Mesendoderm (in vitro differentiated cells): ENCODE measurements at regions not wholly inside any gene's neighbourhood (a gene's known extent, or its start where the extent isn't known, plus 50 kb on each side); places are given as distances from the start of the nearest gene placed in this dataset.
A peak's percentile ranks its signal among the peaks of the same experiment; 100 is the strongest.

Experiments used
- DNase-seq: peaks from one replicate; pipeline ENCODE4 v3.0.0; 2013
- H2AK5ac ChIP-seq: 2 replicates; pipeline ENCODE4 v1.6.1; 2013; ENCODE audit warnings: low read length, inconsistent platforms
- H2BK120ac ChIP-seq: 2 replicates; pipeline ENCODE4 v1.6.1; 2013; ENCODE audit warnings: low read depth, mild to moderate bottlenecking, low read length, moderate library complexity, mixed read lengths
- H2BK15ac ChIP-seq: replicated peaks from 2 replicates; pipeline ENCODE4 v1.6.1; 2013; ENCODE audit warnings: low read depth, mild to moderate bottlenecking, moderate library complexity
- H2BK5ac ChIP-seq: 2 replicates; pipeline ENCODE4 v1.6.1; 2013; ENCODE audit warnings: low read length, inconsistent platforms
- H3K18ac ChIP-seq: 2 replicates; pipeline ENCODE4 v1.6.1; 2013; ENCODE audit warnings: mild to moderate bottlenecking, low read length, mixed read lengths
- H3K23ac ChIP-seq: one replicate; pipeline ENCODE4 v1.6.1; 2013; ENCODE audit warnings: low read length
- H3K27ac ChIP-seq: 2 replicates; pipeline ENCODE4 v1.5.1; 2013; ENCODE audit warnings: low read depth, mild to moderate bottlenecking, inconsistent platforms, low read length, moderate library complexity
- H3K27me3 ChIP-seq: 2 replicates; pipeline ENCODE4 v1.6.1; 2013; ENCODE audit warnings: low read length, control low read depth, mild to moderate bottlenecking, inconsistent platforms; ENCODE audit not compliant: insufficient read depth, poor library complexity
- H3K36me3 ChIP-seq: 2 replicates; pipeline ENCODE4 v1.6.1; 2013; ENCODE audit warnings: low read length, inconsistent platforms; ENCODE audit not compliant: control insufficient read depth, insufficient read depth
- H3K4ac ChIP-seq: one replicate; pipeline ENCODE4 v1.6.1; 2013; ENCODE audit warnings: low read depth, mild to moderate bottlenecking, low read length, moderate library complexity
- H3K4me1 ChIP-seq: 2 replicates; pipeline ENCODE4 v1.6.1; 2013; ENCODE audit warnings: low read depth, low read length, inconsistent platforms; ENCODE audit not compliant: control insufficient read depth
- H3K4me2 ChIP-seq: 2 replicates; pipeline ENCODE4 v1.6.1; 2013; ENCODE audit warnings: low read length
- H3K4me3 ChIP-seq: 2 replicates; pipeline ENCODE4 v1.5.1; 2013; ENCODE audit warnings: mild to moderate bottlenecking, low read length
- H3K56ac ChIP-seq: one replicate; pipeline ENCODE4 v1.6.1; 2013; ENCODE audit warnings: low read length
- H3K79me1 ChIP-seq: 2 replicates; pipeline ENCODE4 v1.6.1; 2013; ENCODE audit warnings: low read length, inconsistent platforms
- H3K79me2 ChIP-seq: 2 replicates; pipeline ENCODE4 v1.6.1; 2013; ENCODE audit warnings: mild to moderate bottlenecking, low read length; ENCODE audit not compliant: control insufficient read depth, insufficient read depth
- H3K9ac ChIP-seq: 2 replicates; pipeline ENCODE4 v1.6.1; 2013; ENCODE audit warnings: low read length, inconsistent platforms
- H4K5ac ChIP-seq: one replicate; pipeline ENCODE4 v1.6.1; 2013; ENCODE audit warnings: low read length
- H4K8ac ChIP-seq: one replicate; pipeline ENCODE4 v1.6.1; 2013; ENCODE audit warnings: low read depth, mild to moderate bottlenecking, control low read depth, low read length, moderate library complexity
- WGBS: extraction: QIAGEN DNeasy Blood & Tissue Kit; methylation state at CpG from one replicate; pipeline ENCODE4 v1.1.7; 2013; ENCODE audit warnings: low lambda C conversion rate, missing lambda C conversion rate; ENCODE audit not compliant: insufficient coverage; ENCODE audit errors: extremely low coverage; 5-methylcytosine and 5-hydroxymethylcytosine counted together

DNA sequence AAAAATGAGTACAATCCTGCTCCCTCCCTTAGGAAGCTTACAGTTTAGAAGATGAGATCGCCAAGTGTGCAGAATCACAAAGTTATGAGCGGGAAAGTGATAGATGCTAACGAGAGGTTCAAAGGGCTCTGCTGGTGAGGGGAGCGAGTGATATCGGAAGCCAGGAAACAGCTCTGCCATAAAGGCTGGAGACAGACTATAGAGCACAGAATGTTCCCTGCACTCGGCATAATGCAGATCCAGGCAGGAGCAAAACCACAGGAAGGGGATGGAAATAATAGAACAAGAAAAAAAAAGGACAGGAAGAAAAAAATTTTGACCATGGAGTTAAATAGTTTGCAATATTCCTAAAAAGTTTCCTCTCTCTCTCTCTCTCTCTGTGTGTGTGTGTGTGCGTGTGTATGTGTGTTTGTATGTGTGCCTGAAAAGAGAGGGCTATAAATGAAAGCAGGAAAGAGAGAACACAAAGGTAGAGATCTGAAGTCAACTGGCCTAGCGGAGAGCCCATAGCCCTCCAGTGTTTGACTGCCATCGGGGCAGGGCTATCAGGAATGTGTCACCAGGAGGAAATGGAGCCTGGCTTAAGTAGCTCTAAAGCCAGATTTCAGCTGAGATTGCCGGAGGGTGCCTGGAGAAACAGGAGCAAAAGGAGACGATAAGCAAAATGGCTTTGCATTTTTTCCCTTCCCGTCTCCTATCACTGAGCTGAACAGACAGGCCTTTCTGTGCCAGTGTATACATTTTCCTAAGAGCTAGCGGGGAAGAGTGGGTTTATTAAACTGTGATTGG is 175.8 kb upstream of the LYZL1 start:
- Histone ChIP-seq H4K8ac (no peak overlapping the region), H2BK5ac (peak overlapping the region; percentile 95), H3K4me1 (peaks cover 14% of the 10 kb centered on the region), H3K18ac (peak overlapping the region; percentile 75), H3K36me3 (no peaks in the 10 kb centered on the region), H4K5ac (no peak overlapping the region), H3K56ac (peak overlapping the region; percentile 77), H3K9ac (peak overlapping the region; percentile 25), H3K23ac (no peak overlapping the region), H3K27me3 (no peaks in the 10 kb centered on the region), H3K79me2 (no peaks in the 10 kb centered on the region), H2BK15ac (no peak overlapping the region), H2BK120ac (peak overlapping the region; percentile 19), H3K27ac (peak overlapping the region; percentile 81), H3K4me2 (no peak overlapping the region), H3K4ac (peak overlapping the region; percentile 63), H2AK5ac (peak overlapping the region; percentile 7), H3K4me3 (no peak overlapping the region), H3K79me1 (no peaks in the 10 kb centered on the region)
- WGBS = no CpG with 5 or more reads among the region's 13 CpGs
- peak; percentile 96 for DNase-seq

DNA sequence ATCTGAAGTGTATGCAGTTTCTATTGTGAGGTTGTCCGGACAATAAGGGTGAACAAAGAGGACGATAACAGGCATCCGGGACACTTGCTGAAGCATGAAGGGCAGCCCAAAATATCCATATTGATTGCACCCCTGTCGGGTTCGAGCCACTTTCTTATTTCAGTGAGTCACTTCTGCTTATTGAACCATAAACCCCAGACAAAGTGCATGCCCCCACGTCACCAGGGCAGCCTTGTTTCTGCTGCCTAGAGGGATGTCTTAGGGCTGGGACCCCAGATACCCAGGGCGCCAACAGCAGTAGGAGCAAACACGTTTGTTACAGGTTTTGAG is 175.3 kb upstream of the LYZL1 start:
- H3K56ac ChIP-seq = peak overlapping the region; percentile 77
- no peak overlapping the region for H4K5ac ChIP-seq
- H3K23ac ChIP-seq = no peak overlapping the region
- no peak overlapping the region for H3K4me3 ChIP-seq
- H3K27ac ChIP-seq = peak overlapping the region; percentile 81
- no peaks in the 10 kb centered on the region for H3K79me2 ChIP-seq
- H3K4me2 ChIP-seq = no peak overlapping the region
- H2BK5ac ChIP-seq = peak overlapping the region; percentile 95
- H3K4ac ChIP-seq = peak overlapping the region; percentile 63
- peak overlapping the region; percentile 25 for H3K9ac ChIP-seq
- H3K27me3 ChIP-seq = no peaks in the 10 kb centered on the region
- H2BK15ac ChIP-seq = no peak overlapping the region
- peak overlapping the region; percentile 47 for H2AK5ac ChIP-seq
- no peaks in the 10 kb centered on the region for H3K36me3 ChIP-seq
- WGBS = no CpG with 5 or more reads among the region's 8 CpGs
- no peak for DNase-seq
- H3K79me1 ChIP-seq = no peaks in the 10 kb centered on the region
- H3K4me1 ChIP-seq = peaks cover 14% of the 10 kb centered on the region
- no peak overlapping the region for H4K8ac ChIP-seq
- H3K18ac ChIP-seq = peak overlapping the region; percentile 75
- H2BK120ac ChIP-seq = peak overlapping the region; percentile 19

DNA sequence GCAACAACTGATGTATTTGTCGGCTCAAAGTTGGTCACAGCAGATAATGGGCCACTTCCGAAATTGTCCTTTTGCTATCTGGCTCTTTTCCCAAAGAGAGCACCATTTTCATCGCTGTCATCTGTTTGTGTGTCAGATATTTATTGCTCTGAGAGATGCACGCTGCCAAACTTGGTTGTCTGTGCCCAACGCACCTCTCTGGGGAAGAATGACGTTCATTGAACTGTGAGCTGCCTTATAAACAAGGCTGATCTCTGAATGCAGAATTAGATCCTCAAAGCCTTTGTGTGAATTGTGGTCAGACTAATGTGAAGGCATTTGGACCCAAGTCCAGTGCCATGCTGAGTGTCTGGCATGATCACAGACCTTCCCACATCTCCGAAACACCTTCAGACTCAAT is 174.7 kb upstream of the LYZL1 start:
- H3K23ac ChIP-seq = no peak overlapping the region
- no peaks in the 10 kb centered on the region for H3K36me3 ChIP-seq
- H2BK15ac ChIP-seq = peak overlapping the region; percentile 41
- H2BK120ac ChIP-seq = no peak overlapping the region
- H3K27ac ChIP-seq = no peak overlapping the region
- H3K4ac ChIP-seq = peak overlapping the region; percentile 48
- H3K79me1 ChIP-seq = no peaks in the 10 kb centered on the region
- H4K8ac ChIP-seq = no peak overlapping the region
- H4K5ac ChIP-seq = no peak overlapping the region
- no peak for DNase-seq
- peak overlapping the region; percentile 42 for H3K56ac ChIP-seq
- no peak overlapping the region for H3K9ac ChIP-seq
- no peak overlapping the region for H3K18ac ChIP-seq
- no peak overlapping the region for H3K4me2 ChIP-seq
- no peak overlapping the region for H3K4me3 ChIP-seq
- H2BK5ac ChIP-seq = peak overlapping the region; percentile 12
- no peaks in the 10 kb centered on the region for H3K27me3 ChIP-seq
- peaks cover 14% of the 10 kb centered on the region for H3K4me1 ChIP-seq
- WGBS = no CpG with 5 or more reads among the region's 7 CpGs
- no peaks in the 10 kb centered on the region for H3K79me2 ChIP-seq
- H2AK5ac ChIP-seq = peak overlapping the region; percentile 6

DNA sequence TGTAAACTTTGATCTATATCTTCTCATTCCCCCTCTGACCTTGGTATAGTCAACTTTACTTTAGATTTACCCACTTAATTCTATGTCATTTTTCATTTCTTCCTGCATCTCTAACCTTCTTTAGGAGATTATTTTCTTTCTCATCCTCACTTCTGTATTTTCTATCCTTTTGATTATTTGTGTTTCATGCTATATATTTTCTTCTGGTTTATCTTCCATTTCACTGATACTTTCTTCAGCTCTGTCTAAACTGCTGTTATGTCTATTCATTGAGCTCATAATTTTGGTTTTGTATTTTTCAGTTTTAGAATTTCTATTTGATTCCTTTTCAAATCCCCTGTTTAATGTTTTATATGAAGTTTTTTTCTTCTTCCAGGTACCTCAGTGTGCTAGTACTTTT is 171.1 kb upstream of the LYZL1 start:
- H3K4me2 ChIP-seq = no peak overlapping the region
- H3K23ac ChIP-seq = no peak overlapping the region
- H4K8ac ChIP-seq = no peak overlapping the region

DNA sequence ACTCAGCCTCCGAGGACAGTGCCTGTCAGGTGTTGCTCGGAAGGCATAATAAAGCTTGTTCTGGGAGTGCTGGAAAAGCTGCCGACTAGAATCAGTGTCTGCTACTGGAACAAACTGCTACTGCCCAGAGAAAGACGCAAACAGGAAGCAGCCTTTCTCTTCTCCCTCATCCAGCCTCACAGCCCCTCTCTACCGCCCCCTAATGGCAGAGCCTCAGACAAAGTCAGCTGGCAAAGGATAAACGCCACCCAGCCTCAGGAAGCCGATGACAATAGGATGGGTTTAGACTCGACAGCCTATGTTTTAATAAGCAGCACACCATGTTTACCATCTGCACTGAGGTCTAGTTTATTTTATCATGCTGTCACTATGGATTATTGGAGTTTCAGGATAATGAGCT is 169.5 kb upstream of the LYZL1 start:
- no peak overlapping the region for H3K9ac ChIP-seq
- H2AK5ac ChIP-seq = no peak overlapping the region
- H4K8ac ChIP-seq = no peak overlapping the region
- H3K4ac ChIP-seq = no peak overlapping the region
- H3K36me3 ChIP-seq = no peaks in the 10 kb centered on the region
- no peak overlapping the region for H3K4me3 ChIP-seq
- peak; percentile 87 for DNase-seq
- no peaks in the 10 kb centered on the region for H3K79me2 ChIP-seq
- no peak overlapping the region for H3K27ac ChIP-seq
- no peak overlapping the region for H2BK5ac ChIP-seq
- H3K4me2 ChIP-seq = no peak overlapping the region
- H2BK15ac ChIP-seq = no peak overlapping the region
- H3K23ac ChIP-seq = no peak overlapping the region
- no peaks in the 10 kb centered on the region for H3K27me3 ChIP-seq
- H3K56ac ChIP-seq = peak overlapping the region; percentile 54
- no peaks in the 10 kb centered on the region for H3K79me1 ChIP-seq
- H2BK120ac ChIP-seq = no peak overlapping the region
- H3K18ac ChIP-seq = no peak overlapping the region
- WGBS = no CpG with 5 or more reads among the region's 8 CpGs
- no peak overlapping the region for H4K5ac ChIP-seq
- no peaks in the 10 kb centered on the region for H3K4me1 ChIP-seq

More for the DNA sequence above, 171.1 kb upstream of the LYZL1 start:
- H3K4me3 ChIP-seq = no peak overlapping the region
- H3K27ac ChIP-seq = no peak overlapping the region
- no peaks in the 10 kb centered on the region for H3K36me3 ChIP-seq
- H2BK120ac ChIP-seq = no peak overlapping the region
- no peak overlapping the region for H3K18ac ChIP-seq
- H3K56ac ChIP-seq = no peak overlapping the region
- no peaks in the 10 kb centered on the region for H3K79me1 ChIP-seq
- H3K79me2 ChIP-seq = no peaks in the 10 kb centered on the region
- H3K4me1 ChIP-seq = peaks cover 5% of the 10 kb centered on the region
- H2AK5ac ChIP-seq = no peak overlapping the region
- no peak overlapping the region for H4K5ac ChIP-seq
- H3K27me3 ChIP-seq = no peaks in the 10 kb centered on the region
- H3K9ac ChIP-seq = no peak overlapping the region
- DNase-seq = no peak
- H3K4ac ChIP-seq = no peak overlapping the region
- H2BK5ac ChIP-seq = no peak overlapping the region
- H2BK15ac ChIP-seq = no peak overlapping the region

DNA sequence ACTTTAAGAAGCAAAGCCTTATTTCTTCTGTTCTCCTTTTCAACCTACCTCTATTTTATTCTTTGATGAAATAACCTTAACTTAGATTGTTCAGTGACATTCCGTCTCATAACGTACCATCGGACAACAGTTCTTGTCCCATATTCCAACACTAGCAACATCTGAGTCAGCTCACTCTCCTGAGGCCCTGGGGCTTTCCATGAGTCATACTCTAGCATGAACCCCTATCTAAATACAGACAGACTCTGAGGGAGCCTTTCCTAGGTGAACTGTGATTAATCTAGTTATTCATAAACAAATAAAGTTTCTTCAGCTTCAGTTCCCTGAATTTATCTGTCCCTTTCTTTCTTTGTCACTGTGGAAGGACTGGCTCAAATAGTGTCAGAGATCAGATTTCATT is 168.7 kb upstream of the LYZL1 start:
- H3K4ac ChIP-seq = no peak overlapping the region

More for the DNA sequence above, 168.7 kb upstream of the LYZL1 start:
- H3K18ac ChIP-seq = peak overlapping the region; percentile 60
- H3K36me3 ChIP-seq = no peaks in the 10 kb centered on the region
- H4K5ac ChIP-seq = no peak overlapping the region
- WGBS = no CpG with 5 or more reads among the region's 3 CpGs
- H3K23ac ChIP-seq = no peak overlapping the region
- H2AK5ac ChIP-seq = peak overlapping the region; percentile 77
- H3K79me2 ChIP-seq = no peaks in the 10 kb centered on the region
- H2BK5ac ChIP-seq = no peak overlapping the region
- H2BK15ac ChIP-seq = no peak overlapping the region
- no peak overlapping the region for H2BK120ac ChIP-seq
- H3K79me1 ChIP-seq = no peaks in the 10 kb centered on the region
- no peak overlapping the region for H3K4me3 ChIP-seq
- no peak overlapping the region for H3K27ac ChIP-seq
- H4K8ac ChIP-seq = no peak overlapping the region
- no peak for DNase-seq
- no peaks in the 10 kb centered on the region for H3K4me1 ChIP-seq
- H3K56ac ChIP-seq = no peak overlapping the region
- no peak overlapping the region for H3K4me2 ChIP-seq
- H3K9ac ChIP-seq = no peak overlapping the region
- no peaks in the 10 kb centered on the region for H3K27me3 ChIP-seq
